ENCODE measurements at regions not wholly inside any gene's neighbourhood (a gene's known extent, or its start where the extent isn't known, plus 50 kb on each side); places are given as distances from the start of the nearest gene placed in this dataset.

DNA sequence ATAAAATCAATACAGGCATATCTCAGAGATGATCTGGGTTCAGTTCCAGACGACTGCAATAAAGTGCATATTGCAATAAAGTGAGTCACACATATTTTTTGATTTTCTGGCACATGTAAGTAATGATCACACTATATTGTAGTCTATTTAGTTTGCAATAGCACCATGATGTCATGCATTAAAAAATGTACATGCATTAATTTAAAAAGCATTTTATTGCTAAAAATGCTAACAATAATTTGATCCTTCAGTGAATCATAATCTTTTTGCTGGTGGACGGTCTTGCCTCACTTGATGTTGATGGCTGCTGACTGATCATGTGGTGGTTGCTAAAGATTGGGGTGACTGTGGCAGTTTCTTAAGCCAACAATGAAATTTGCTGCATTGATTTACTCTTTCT lies 511.1 kb downstream of the OTOL1 start:
- ATAC-seq (ENCODE audit: insufficient number of reproducible peaks, low FRiP score, low read depth): no peak
- no peaks in the 10 kb centered on the region for H3K4me1 ChIP-seq (ENCODE audit: control insufficient read depth in 1 of 2, low read depth in 2 of 2)
- H3K9me3 ChIP-seq: no peaks in the 10 kb centered on the region
- H3K27me3 ChIP-seq (replicated peaks; ENCODE audit: insufficient read depth): no peaks in the 10 kb centered on the region
- DNase-seq (ENCODE audit: low spot score): no peak
- no peak overlapping the region for H3K4me3 ChIP-seq
- no peak overlapping the region for H3K27ac ChIP-seq
- TF ChIP-seq, protein P1, sequence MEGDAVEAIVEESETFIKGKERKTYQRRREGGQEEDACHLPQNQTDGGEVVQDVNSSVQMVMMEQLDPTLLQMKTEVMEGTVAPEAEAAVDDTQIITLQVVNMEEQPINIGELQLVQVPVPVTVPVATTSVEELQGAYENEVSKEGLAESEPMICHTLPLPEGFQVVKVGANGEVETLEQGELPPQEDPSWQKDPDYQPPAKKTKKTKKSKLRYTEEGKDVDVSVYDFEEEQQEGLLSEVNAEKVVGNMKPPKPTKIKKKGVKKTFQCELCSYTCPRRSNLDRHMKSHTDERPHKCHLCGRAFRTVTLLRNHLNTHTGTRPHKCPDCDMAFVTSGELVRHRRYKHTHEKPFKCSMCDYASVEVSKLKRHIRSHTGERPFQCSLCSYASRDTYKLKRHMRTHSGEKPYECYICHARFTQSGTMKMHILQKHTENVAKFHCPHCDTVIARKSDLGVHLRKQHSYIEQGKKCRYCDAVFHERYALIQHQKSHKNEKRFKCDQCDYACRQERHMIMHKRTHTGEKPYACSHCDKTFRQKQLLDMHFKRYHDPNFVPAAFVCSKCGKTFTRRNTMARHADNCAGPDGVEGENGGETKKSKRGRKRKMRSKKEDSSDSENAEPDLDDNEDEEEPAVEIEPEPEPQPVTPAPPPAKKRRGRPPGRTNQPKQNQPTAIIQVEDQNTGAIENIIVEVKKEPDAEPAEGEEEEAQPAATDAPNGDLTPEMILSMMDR (IDR thresholded peaks at IDR 0.05): no peak
- H3K36me3 ChIP-seq: no peaks in the 10 kb centered on the region

DNA sequence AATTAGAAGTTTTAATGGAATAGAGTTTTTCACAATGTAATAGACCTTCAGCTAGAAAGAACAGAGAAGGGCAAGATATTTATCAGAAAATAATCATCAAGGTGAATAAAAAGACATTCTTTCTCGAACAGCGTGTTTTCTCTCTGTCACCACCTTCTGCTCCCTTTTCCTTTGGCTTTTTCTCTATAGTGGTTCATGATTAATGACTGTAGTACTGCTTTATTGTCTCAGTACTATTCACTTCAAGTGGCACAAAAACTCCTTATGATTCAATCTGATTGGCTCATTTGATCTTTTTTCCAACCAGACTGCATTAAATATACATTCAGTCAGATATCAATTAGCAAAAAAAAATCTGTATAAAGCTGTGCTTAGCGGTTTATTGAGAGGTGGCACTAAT lies 516.0 kb downstream of the OTOL1 start:
- no peaks in the 10 kb centered on the region for H3K9me3 ChIP-seq
- H3K27ac ChIP-seq: no peak overlapping the region
- TF ChIP-seq, protein P1 (IDR thresholded peaks at IDR 0.05): no peak
- ATAC-seq (ENCODE audit: insufficient number of reproducible peaks, low FRiP score, low read depth) (no peak), DNase-seq (ENCODE audit: low spot score) (no peak)
- no peaks in the 10 kb centered on the region for H3K4me1 ChIP-seq (ENCODE audit: control insufficient read depth in 1 of 2, low read depth in 2 of 2)
- H3K4me3 ChIP-seq: no peak overlapping the region
- no peaks in the 10 kb centered on the region for H3K36me3 ChIP-seq
- no peaks in the 10 kb centered on the region for H3K27me3 ChIP-seq (replicated peaks; ENCODE audit: insufficient read depth)

DNA sequence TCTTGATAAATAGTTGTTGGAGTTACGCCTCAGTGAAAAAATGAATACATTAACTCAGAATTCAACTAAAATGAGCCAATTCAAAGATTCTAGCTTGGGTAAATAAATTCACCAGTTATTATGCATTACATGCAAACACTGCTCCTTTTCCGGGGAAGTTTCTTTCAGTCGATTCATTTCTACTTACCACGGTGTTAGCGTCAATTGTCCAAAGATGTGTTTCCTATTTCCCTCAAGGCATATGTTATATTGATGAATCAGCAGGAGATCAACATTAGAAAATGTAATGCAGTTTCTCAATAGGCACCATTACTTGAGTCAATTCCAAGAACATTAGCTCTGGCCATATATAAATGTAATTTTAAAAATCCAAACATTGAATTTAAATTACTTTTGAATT lies 517.7 kb downstream of the OTOL1 start:
- H3K4me3 ChIP-seq: no peak overlapping the region
- no peak for DNase-seq (ENCODE audit: low spot score)
- ATAC-seq (ENCODE audit: insufficient number of reproducible peaks, low FRiP score, low read depth): no peak
- no peaks in the 10 kb centered on the region for H3K9me3 ChIP-seq
- TF ChIP-seq, protein P1 (IDR thresholded peaks at IDR 0.05): no peak
- H3K27me3 ChIP-seq (replicated peaks; ENCODE audit: insufficient read depth): no peaks in the 10 kb centered on the region
- H3K4me1 ChIP-seq (ENCODE audit: control insufficient read depth in 1 of 2, low read depth in 2 of 2): no peaks in the 10 kb centered on the region
- no peak overlapping the region for H3K27ac ChIP-seq
- no peaks in the 10 kb centered on the region for H3K36me3 ChIP-seq

DNA sequence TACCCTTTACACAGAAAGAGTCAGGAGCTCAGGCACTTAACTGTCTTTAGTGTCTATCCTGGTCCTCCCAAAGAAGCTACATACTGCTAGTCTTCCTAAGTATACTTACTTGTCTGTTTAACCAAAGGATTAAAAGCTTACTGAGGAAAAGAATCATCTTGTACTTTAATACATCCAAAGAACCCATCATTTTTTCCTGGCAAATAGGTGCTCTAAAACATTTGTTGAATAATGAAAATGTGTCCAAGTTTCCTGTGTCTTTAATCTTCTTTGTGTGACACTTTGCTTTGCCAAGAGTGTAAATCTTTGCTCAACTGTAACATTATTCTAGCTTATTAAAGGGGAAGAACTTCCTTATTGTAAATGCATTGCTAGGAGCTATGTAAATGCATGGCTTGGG lies 519.2 kb downstream of the OTOL1 start:
- no peaks in the 10 kb centered on the region for H3K27me3 ChIP-seq (replicated peaks; ENCODE audit: insufficient read depth)
- H3K9me3 ChIP-seq: no peaks in the 10 kb centered on the region
- no peak for DNase-seq (ENCODE audit: low spot score)
- TF ChIP-seq, protein P1 (IDR thresholded peaks at IDR 0.05): no peak
- no peak for ATAC-seq (ENCODE audit: insufficient number of reproducible peaks, low FRiP score, low read depth)
- H3K27ac ChIP-seq: no peak overlapping the region
- no peaks in the 10 kb centered on the region for H3K36me3 ChIP-seq
- H3K4me1 ChIP-seq (ENCODE audit: control insufficient read depth in 1 of 2, low read depth in 2 of 2): no peaks in the 10 kb centered on the region
- H3K4me3 ChIP-seq: no peak overlapping the region

DNA sequence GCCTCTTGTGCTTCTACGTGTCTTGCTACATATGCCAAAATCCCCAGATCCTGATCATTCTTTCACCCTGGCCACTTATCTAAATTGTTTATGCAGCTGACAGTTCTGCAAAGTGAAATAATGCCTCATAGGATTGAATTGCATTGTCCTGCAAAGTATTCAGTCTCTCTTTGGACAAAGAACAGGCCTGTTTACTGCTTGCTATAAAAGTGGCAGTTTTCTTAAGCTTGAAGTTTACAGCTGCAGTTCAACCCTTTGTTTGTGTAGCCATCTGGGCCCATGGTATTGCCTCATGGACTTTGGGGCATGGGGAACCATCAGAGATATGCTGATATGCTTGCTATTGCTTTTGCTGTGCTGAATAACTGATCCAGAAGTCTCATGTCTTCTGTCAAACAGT lies 523.2 kb downstream of the OTOL1 start:
- Histone ChIP-seq H3K27ac (no peak overlapping the region), H3K36me3 (no peaks in the 10 kb centered on the region), H3K9me3 (no peaks in the 10 kb centered on the region), H3K4me1 (ENCODE audit: control insufficient read depth in 1 of 2, low read depth in 2 of 2) (no peaks in the 10 kb centered on the region), H3K4me3 (no peak overlapping the region), H3K27me3 (replicated peaks; ENCODE audit: insufficient read depth) (no peaks in the 10 kb centered on the region)
- ATAC-seq (ENCODE audit: insufficient number of reproducible peaks, low FRiP score, low read depth) (no peak), DNase-seq (ENCODE audit: low spot score) (no peak)
- TF ChIP-seq, protein P1 (IDR thresholded peaks at IDR 0.05): no peak

Data from thoracic aorta (tissue), 2 donors.